ENCODE measurements at regions not wholly inside any gene's neighbourhood (a gene's known extent, or its start where the extent isn't known, plus 50 kb on each side); places are given as distances from the start of the nearest gene placed in this dataset.

- Histone ChIP-seq H3K27ac (ENCODE audit: extremely low read depth, low read depth, low read length) (no peak overlapping the region), H3K4me1 (ENCODE audit: control insufficient read depth, insufficient read depth, low read length) (no peaks in the 10 kb centered on the region), H3K4me3 (ENCODE audit: low read depth, low read length) (no peak overlapping the region), H3K36me3 (ENCODE audit: control insufficient read depth in 2 of 2, insufficient read depth in 1 of 2, low read length in 2 of 2) (no peaks in the 10 kb centered on the region), H3K9me3 (ENCODE audit: control insufficient read depth, insufficient read depth, low read depth, low read length) (no peaks in the 10 kb centered on the region)
- ChIA-PET POLR2A (no interaction called here), CTCF (no interaction called here)
- no peak for TF ChIP-seq ZNF660 (tag by site-specific recombination; IDR thresholded peaks at IDR 0.05)
- TF ChIP-seq ZNF266 (tag by site-specific recombination; IDR thresholded peaks at IDR 0.05; ENCODE audit: low read depth) = no peak
- no peak for TF ChIP-seq ZNF645 (tag by site-specific recombination; IDR thresholded peaks at IDR 0.05)
- TF ChIP-seq ZNF366 (tag by site-specific recombination; conservative IDR thresholded peaks at IDR 0.05) = no peak
- no peak for TF ChIP-seq ZNF513 (tag by site-specific recombination; IDR thresholded peaks at IDR 0.05)
- no peak for TF ChIP-seq ZFP3 (tag by site-specific recombination; IDR thresholded peaks at IDR 0.05; ENCODE audit: low read depth)
- TF ChIP-seq SCRT1 (tag by site-specific recombination; IDR thresholded peaks at IDR 0.05; ENCODE audit: borderline replicate concordance) = no peak
- no peak for TF ChIP-seq ZNF544 (tag by site-specific recombination; IDR thresholded peaks at IDR 0.05)
- TF ChIP-seq, protein P1, sequence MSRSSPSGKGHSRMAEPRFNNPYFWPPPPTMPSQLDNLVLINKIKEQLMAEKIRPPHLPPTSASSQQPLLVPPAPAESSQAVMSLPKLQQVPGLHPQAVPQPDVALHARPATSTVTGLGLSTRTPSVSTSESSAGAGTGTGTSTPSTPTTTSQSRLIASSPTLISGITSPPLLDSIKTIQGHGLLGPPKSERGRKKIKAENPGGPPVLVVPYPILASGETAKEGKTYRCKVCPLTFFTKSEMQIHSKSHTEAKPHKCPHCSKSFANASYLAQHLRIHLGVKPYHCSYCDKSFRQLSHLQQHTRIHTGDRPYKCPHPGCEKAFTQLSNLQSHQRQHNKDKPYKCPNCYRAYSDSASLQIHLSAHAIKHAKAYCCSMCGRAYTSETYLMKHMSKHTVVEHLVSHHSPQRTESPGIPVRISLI (tag by site-specific recombination; IDR thresholded peaks at IDR 0.05) = no peak
- TF ChIP-seq ZNF132 (tag by site-specific recombination; IDR thresholded peaks at IDR 0.05; ENCODE audit: borderline replicate concordance) = no peak
These were observed 57.3 kb upstream of the NOVA1 start for GRCh38 chr14:26655128-26655527.

DNA sequence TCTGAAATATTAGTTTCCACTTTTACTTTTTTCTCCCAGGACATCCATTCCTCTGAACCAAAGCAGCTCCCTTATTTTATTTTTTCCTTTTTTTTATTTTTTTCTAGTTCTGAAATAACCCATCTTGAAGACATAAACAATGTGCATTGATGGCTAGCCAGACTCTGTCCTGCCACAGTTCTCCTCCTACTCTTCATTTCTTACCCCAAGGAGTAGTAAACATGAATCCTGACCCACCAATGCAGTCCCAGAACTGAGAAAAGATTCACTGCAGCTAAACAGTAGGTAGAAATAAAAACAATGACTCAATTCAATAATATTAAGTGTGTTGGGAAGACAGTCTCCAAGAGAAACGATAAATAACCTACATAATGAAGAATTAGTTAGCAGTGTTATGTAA is 65.7 kb upstream of the NOVA1 start:
- H3K4me1 ChIP-seq (ENCODE audit: control insufficient read depth, insufficient read depth, low read length) = no peaks in the 10 kb centered on the region
- H3K36me3 ChIP-seq (ENCODE audit: control insufficient read depth in 2 of 2, insufficient read depth in 1 of 2, low read length in 2 of 2) = no peaks in the 10 kb centered on the region
- H3K4me3 ChIP-seq (ENCODE audit: low read depth, low read length) = no peak overlapping the region
- H3K9me3 ChIP-seq (ENCODE audit: control insufficient read depth, insufficient read depth, low read depth, low read length) = no peaks in the 10 kb centered on the region
- CTCF ChIA-PET = no interaction called here
- POLR2A ChIA-PET = no interaction called here
- no peak overlapping the region for H3K27ac ChIP-seq (ENCODE audit: extremely low read depth, low read depth, low read length)
- no peak for TF ChIP-seq ZNF366 (tag by site-specific recombination; conservative IDR thresholded peaks at IDR 0.05)
- TF ChIP-seq ZNF23 (tag by site-specific recombination; IDR thresholded peaks at IDR 0.05; ENCODE audit: borderline replicate concordance) = no peak
- no peak for TF ChIP-seq ZNF513 (tag by site-specific recombination; IDR thresholded peaks at IDR 0.05)
- no peak for TF ChIP-seq ATF2 (tag by site-specific recombination; IDR thresholded peaks at IDR 0.05; ENCODE audit: low read depth)
- no peak for TF ChIP-seq ZNF354C (tag by site-specific recombination; IDR thresholded peaks at IDR 0.05; ENCODE audit: borderline replicate concordance, low read depth)
- TF ChIP-seq PATZ1 (tag by site-specific recombination; IDR thresholded peaks at IDR 0.05) = no peak
- TF ChIP-seq ZNF398 (tag by site-specific recombination; IDR thresholded peaks at IDR 0.05) = no peak
- no peak for TF ChIP-seq ZNF707 (tag by site-specific recombination; IDR thresholded peaks at IDR 0.05)
- no peak for TF ChIP-seq ZNF639 (tag by site-specific recombination; IDR thresholded peaks at IDR 0.05)
- no peak for TF ChIP-seq ZNF629 (tag by site-specific recombination; IDR thresholded peaks at IDR 0.05)
- no peak for TF ChIP-seq ZNF16 (tag by site-specific recombination; IDR thresholded peaks at IDR 0.05; ENCODE audit: low read depth)
- no peak for TF ChIP-seq ZBTB44 (tag by site-specific recombination; IDR thresholded peaks at IDR 0.05)

All from HEK293 (cell line).